Endothelial cell (in vitro differentiated cells): ENCODE measurements at regions not wholly inside any gene's neighbourhood (a gene's known extent, or its start where the extent isn't known, plus 50 kb on each side); places are given as distances from the start of the nearest gene placed in this dataset.

Experiments used
- DNase-seq: peaks from one replicate; pipeline ENCODE4 v3.0.0; 2021; ENCODE audit warnings: low spot score
- H3K27ac Mint-ChIP-seq: one replicate; pipeline ENCODE4 v1.8.0; 2021; ENCODE audit warnings: mixed read lengths, inconsistent platforms; ENCODE audit not compliant: unreplicated experiment
- H3K27me3 Mint-ChIP-seq: one replicate; pipeline ENCODE4 v1.8.0; 2021; ENCODE audit warnings: mild to moderate bottlenecking, moderate library complexity, mixed read lengths, inconsistent platforms; ENCODE audit not compliant: unreplicated experiment
- H3K36me3 Mint-ChIP-seq: one replicate; pipeline ENCODE4 v1.8.0; 2021; ENCODE audit warnings: mild to moderate bottlenecking, low read depth, mixed read lengths, inconsistent platforms; ENCODE audit not compliant: unreplicated experiment
- H3K4me1 Mint-ChIP-seq: one replicate; pipeline ENCODE4 v1.8.0; 2021; ENCODE audit warnings: mild to moderate bottlenecking, mixed read lengths, inconsistent platforms; ENCODE audit not compliant: unreplicated experiment
- H3K4me3 Mint-ChIP-seq: one replicate; pipeline ENCODE4 v1.8.0; 2021; ENCODE audit warnings: mild to moderate bottlenecking, mixed read lengths, inconsistent platforms; ENCODE audit not compliant: unreplicated experiment
- H3K9me3 Mint-ChIP-seq: one replicate; pipeline ENCODE4 v1.8.0; 2021; ENCODE audit warnings: mixed read lengths, inconsistent platforms; ENCODE audit not compliant: unreplicated experiment
- TF ChIP-seq, protein P1 (sequence below): fragments of 200-600 bp; sonication (generic); IDR thresholded peaks from one replicate; pipeline ENCODE4 v1.5.0; 2021; ENCODE audit warnings: antibody characterized with exemption; ENCODE audit not compliant: unreplicated experiment

DNA sequence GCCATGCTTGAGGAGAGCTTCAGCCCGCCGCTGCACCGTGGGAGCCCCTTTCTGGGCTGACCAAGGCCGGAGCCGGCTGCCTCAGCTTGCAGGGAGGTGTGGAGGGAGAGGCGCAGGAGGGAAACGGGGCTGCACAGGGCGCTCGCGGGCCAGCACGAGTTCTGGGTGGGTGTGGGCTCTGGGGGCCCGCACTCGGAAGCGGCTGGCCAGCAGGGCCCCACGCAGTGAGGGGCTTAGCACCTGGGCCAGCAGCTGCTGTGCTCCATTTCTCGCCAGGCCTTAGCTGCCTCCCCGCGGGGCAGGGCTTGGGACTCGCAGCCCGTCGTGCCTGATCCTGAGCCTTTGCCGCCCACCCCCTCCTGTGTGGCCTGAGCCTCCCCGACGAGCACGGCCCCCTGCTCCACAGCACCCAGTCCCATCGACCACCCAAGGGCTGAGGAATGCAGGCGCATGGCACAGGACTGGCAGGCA lies 1554.0 kb downstream of the KCNT2 start:
- Mint-ChIP-seq H3K36me3 (no peaks in the 10 kb centered on the region), H3K9me3 (no peaks in the 10 kb centered on the region), H3K4me3 (no peak overlapping the region), H3K27ac (no peak overlapping the region), H3K27me3 (no peaks in the 10 kb centered on the region), H3K4me1 (no peaks in the 10 kb centered on the region)
- no peak for DNase-seq
- TF ChIP-seq, protein P1, sequence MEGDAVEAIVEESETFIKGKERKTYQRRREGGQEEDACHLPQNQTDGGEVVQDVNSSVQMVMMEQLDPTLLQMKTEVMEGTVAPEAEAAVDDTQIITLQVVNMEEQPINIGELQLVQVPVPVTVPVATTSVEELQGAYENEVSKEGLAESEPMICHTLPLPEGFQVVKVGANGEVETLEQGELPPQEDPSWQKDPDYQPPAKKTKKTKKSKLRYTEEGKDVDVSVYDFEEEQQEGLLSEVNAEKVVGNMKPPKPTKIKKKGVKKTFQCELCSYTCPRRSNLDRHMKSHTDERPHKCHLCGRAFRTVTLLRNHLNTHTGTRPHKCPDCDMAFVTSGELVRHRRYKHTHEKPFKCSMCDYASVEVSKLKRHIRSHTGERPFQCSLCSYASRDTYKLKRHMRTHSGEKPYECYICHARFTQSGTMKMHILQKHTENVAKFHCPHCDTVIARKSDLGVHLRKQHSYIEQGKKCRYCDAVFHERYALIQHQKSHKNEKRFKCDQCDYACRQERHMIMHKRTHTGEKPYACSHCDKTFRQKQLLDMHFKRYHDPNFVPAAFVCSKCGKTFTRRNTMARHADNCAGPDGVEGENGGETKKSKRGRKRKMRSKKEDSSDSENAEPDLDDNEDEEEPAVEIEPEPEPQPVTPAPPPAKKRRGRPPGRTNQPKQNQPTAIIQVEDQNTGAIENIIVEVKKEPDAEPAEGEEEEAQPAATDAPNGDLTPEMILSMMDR = no peak

DNA sequence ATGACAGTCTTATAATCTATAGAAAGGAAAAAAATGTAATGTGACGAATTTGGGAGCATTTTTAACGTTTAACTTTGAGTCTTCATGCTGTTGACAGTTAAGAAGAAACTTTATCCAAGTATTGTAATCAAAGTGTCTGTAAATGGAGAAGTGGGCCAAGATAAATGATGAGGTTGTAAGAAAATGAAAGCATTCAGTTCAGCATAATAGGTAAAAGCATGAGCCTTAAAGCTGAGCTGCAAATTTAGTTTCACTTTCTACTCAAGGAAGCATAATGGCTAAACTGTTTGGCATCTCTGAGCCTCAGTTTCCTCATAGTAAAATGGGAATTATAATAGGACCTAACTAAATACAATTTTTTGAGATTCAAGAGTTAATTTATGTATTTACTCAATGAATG lies 1554.8 kb downstream of the KCNT2 start:
- no peak overlapping the region for H3K4me3 Mint-ChIP-seq
- no peak for DNase-seq
- no peaks in the 10 kb centered on the region for H3K36me3 Mint-ChIP-seq
- no peaks in the 10 kb centered on the region for H3K9me3 Mint-ChIP-seq
- H3K27ac Mint-ChIP-seq = no peak overlapping the region
- H3K4me1 Mint-ChIP-seq = no peaks in the 10 kb centered on the region
- TF ChIP-seq, protein P1 = no peak
- no peaks in the 10 kb centered on the region for H3K27me3 Mint-ChIP-seq

DNA sequence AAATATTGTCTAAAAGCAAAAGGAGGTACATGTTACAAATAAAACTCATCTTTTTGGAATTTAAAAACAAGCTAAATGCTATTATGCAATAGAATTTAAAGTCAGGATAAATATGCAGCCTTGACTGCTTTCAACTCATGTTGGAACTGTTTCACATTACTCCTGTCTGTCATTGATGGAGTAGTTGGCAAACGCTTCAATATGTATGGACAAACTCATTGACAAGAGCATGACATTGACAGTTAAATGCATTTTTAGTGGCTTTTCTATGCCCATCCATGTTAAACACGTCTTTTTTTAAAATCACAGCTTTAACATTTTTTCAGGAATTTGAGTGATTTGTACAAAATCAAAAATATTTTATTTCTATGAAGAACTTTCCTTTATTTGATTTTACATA lies 1560.5 kb downstream of the KCNT2 start:
- H3K4me1 Mint-ChIP-seq = no peaks in the 10 kb centered on the region
- no peak overlapping the region for H3K4me3 Mint-ChIP-seq
- no peaks in the 10 kb centered on the region for H3K27me3 Mint-ChIP-seq
- H3K9me3 Mint-ChIP-seq = no peaks in the 10 kb centered on the region
- DNase-seq = no peak
- H3K27ac Mint-ChIP-seq = no peak overlapping the region
- no peaks in the 10 kb centered on the region for H3K36me3 Mint-ChIP-seq
- TF ChIP-seq, protein P1 = no peak

GRCh38 chr1:195045072-195045471 lies 1563.2 kb downstream of the KCNT2 start:
- Mint-ChIP-seq H3K4me3 (no peak overlapping the region), H3K4me1 (no peaks in the 10 kb centered on the region), H3K9me3 (no peaks in the 10 kb centered on the region), H3K27ac (no peak overlapping the region), H3K27me3 (no peaks in the 10 kb centered on the region), H3K36me3 (no peaks in the 10 kb centered on the region)
- DNase-seq = no peak
- TF ChIP-seq, protein P1 = no peak

- no peaks in the 10 kb centered on the region for H3K4me1 Mint-ChIP-seq
- H3K27ac Mint-ChIP-seq = no peak overlapping the region
- H3K9me3 Mint-ChIP-seq = no peaks in the 10 kb centered on the region
- no peak overlapping the region for H3K4me3 Mint-ChIP-seq
- TF ChIP-seq, protein P1 = no peak
- H3K27me3 Mint-ChIP-seq = peaks cover 1% of the 10 kb centered on the region
- H3K36me3 Mint-ChIP-seq = no peaks in the 10 kb centered on the region
- DNase-seq = no peak
Measured at GRCh38 chr1:195030793-195031192, 1577.4 kb downstream of the KCNT2 start.
